Esophagus squamous epithelium (tissue), 5 donors: ENCODE measurements at regions not wholly inside any gene's neighbourhood (a gene's known extent, or its start where the extent isn't known, plus 50 kb on each side); places are given as distances from the start of the nearest gene placed in this dataset.

Experiments used
- DNase-seq: peaks from one replicate; lab custom pipeline; 2025; lab: John Stamatoyannopoulos, UW
- H3K27ac ChIP-seq, 4 donors: fragments of 200-600 bp; sonication (generic); one replicate each; pipeline ENCODE4 v1.5.1; 2016 to 2019; ENCODE audit warnings: mild to moderate bottlenecking in 1 of 4
- H3K27me3 ChIP-seq, 4 donors: fragments of 200-600 bp; sonication (generic); 1 replicate in 3 of 4; 2 replicates in 1 of 4; pipeline versions ENCODE4 v1.5.1 to v1.6.0; 2017 to 2021; ENCODE audit warnings: antibody characterized with exemption in 1 of 4
- H3K36me3 ChIP-seq, 3 donors: fragments of 200-600 bp; sonication (generic); one replicate each; pipeline ENCODE4 v1.5.1; 2016 to 2019
- H3K4me1 ChIP-seq, 3 donors: fragments of 200-600 bp; sonication (generic); one replicate each; pipeline ENCODE4 v1.5.1; 2017 to 2019
- H3K4me3 ChIP-seq, 4 donors: fragments of 200-600 bp; sonication (generic); 1 replicate in 3 of 4; 2 replicates in 1 of 4; pipeline ENCODE4 v1.5.1; 2016 to 2019; ENCODE audit warnings: mild to moderate bottlenecking in 2 of 4, moderate library complexity in 1 of 4
- H3K9me3 ChIP-seq, 3 donors: fragments of 200-600 bp; sonication (generic); one replicate each; pipeline ENCODE4 v1.5.1; 2016 to 2019
- CTCF ChIP-seq, 6 experiments: fragments of 450-650 bp in 4 of 6; fragments of 200-600 bp in 2 of 6; sonication (generic) in 2 of 6; IDR thresholded peaks; one replicate each; pipeline ENCODE4 v1.5.1; 2016 to 2019; ENCODE audit warnings: antibody characterized with exemption in 6 of 6, mild to moderate bottlenecking in 4 of 6, moderate library complexity in 4 of 6
- POLR2A ChIP-seq, 4 donors: fragments of 450-650 bp; IDR thresholded peaks; one replicate each; pipeline ENCODE4 v1.6.1; 2017; ENCODE audit warnings: antibody characterized with exemption in 4 of 4, mild to moderate bottlenecking in 4 of 4, moderate library complexity in 3 of 4
- WGBS, 2 donors: methylation state at CpG; one replicate each; pipeline ENCODE4 v1.1.5; 2018; 5-methylcytosine and 5-hydroxymethylcytosine counted together
- intact Hi-C: fragments of 100-400 bp; cut with DNase I; formaldehyde crosslinking; loops from one replicate; pipeline ENCODE4 v1.15.0; 2022
- donor health status: DM: yes; HTN: yes; CAD: no.

GRCh38 chr1:4418021-4418420 is 236.4 kb upstream of the AJAP1 start:
- peaks cover 0 to 20% (median 0%) of the 10 kb centered on the region in 4 donors for H3K27me3 ChIP-seq
- TF ChIP-seq POLR2A (IDR thresholded peaks at IDR 0.05), result no peak
- no peak for TF ChIP-seq CTCF (IDR thresholded peaks at IDR 0.05)
- H3K4me3 ChIP-seq, result no peak overlapping the region
- intact Hi-C loops, result no loop called here
- WGBS, 2 donors, result 89 to 94% methylated on average over 7 of the region's 7 CpGs
- no peaks in the 10 kb centered on the region for H3K4me1 ChIP-seq
- no peaks in the 10 kb centered on the region for H3K9me3 ChIP-seq
- H3K36me3 ChIP-seq, result no peaks in the 10 kb centered on the region
- H3K27ac ChIP-seq, result no peak overlapping the region
- no peak for DNase-seq

GRCh38 chr1:4421986-4422385 is 232.4 kb upstream of the AJAP1 start:
- H3K27ac ChIP-seq, result no peak overlapping the region
- H3K9me3 ChIP-seq, result no peaks in the 10 kb centered on the region
- DNase-seq, result no peak
- 58% methylated on average over 5 of the region's 5 CpGs for WGBS, 2 donors
- no peaks in the 10 kb centered on the region for H3K4me1 ChIP-seq
- intact Hi-C loops, result no loop called here
- H3K27me3 ChIP-seq, result peaks cover 0 to 36% (median 0%) of the 10 kb centered on the region in 4 donors
- TF ChIP-seq CTCF (IDR thresholded peaks at IDR 0.05) (no peak), POLR2A (IDR thresholded peaks at IDR 0.05) (no peak)
- H3K4me3 ChIP-seq, result no peak overlapping the region
- no peaks in the 10 kb centered on the region for H3K36me3 ChIP-seq

- no peaks in the 10 kb centered on the region for H3K9me3 ChIP-seq
- H3K4me1 ChIP-seq, result no peaks in the 10 kb centered on the region
- no peak overlapping the region for H3K27ac ChIP-seq
- H3K4me3 ChIP-seq, result no peak overlapping the region
- TF ChIP-seq POLR2A (IDR thresholded peaks at IDR 0.05) (no peak), CTCF (IDR thresholded peaks at IDR 0.05) (no peak)
- DNase-seq, result no peak
- 56 to 63% methylated on average over 16 to 17 of the region's 18 CpGs for WGBS, 2 donors
- H3K36me3 ChIP-seq, result no peaks in the 10 kb centered on the region
- H3K27me3 ChIP-seq, result peaks cover 0 to 33% (median 0%) of the 10 kb centered on the region in 4 donors
- intact Hi-C loops, result no loop called here
These were observed 231.7 kb upstream of the AJAP1 start for GRCh38 chr1:4422504-4423289.

GRCh38 chr1:4424254-4424653 is 230.2 kb upstream of the AJAP1 start:
- no peak for TF ChIP-seq POLR2A (IDR thresholded peaks at IDR 0.05)
- no peak for TF ChIP-seq CTCF (IDR thresholded peaks at IDR 0.05)
- Histone ChIP-seq H3K4me1 (no peaks in the 10 kb centered on the region), H3K4me3 (no peak overlapping the region), H3K27me3 (peaks cover 0 to 33% (median 0%) of the 10 kb centered on the region in 4 donors), H3K36me3 (no peaks in the 10 kb centered on the region), H3K9me3 (no peaks in the 10 kb centered on the region), H3K27ac (no peak overlapping the region)
- no peak for DNase-seq
- intact Hi-C loops, result no loop called here
- WGBS, 2 donors, result 45 to 57% methylated on average over 4 to 5 of the region's 8 CpGs

- no peaks in the 10 kb centered on the region for H3K4me1 ChIP-seq
- 84 to 88% methylated on average over 3 to 8 of the region's 10 CpGs for WGBS, 2 donors
- H3K9me3 ChIP-seq, result no peaks in the 10 kb centered on the region
- DNase-seq, result no peak
- no peak overlapping the region for H3K27ac ChIP-seq
- intact Hi-C loops, result no loop called here
- no peaks in the 10 kb centered on the region for H3K36me3 ChIP-seq
- H3K4me3 ChIP-seq, result no peak overlapping the region
- TF ChIP-seq POLR2A (IDR thresholded peaks at IDR 0.05) (no peak), CTCF (IDR thresholded peaks at IDR 0.05) (no peak)
- H3K27me3 ChIP-seq, result peaks cover 0 to 33% (median 0%) of the 10 kb centered on the region in 4 donors
These were observed 229.6 kb upstream of the AJAP1 start for GRCh38 chr1:4424766-4425165.
